ENCODE measurements at regions not wholly inside any gene's neighbourhood (a gene's known extent, or its start where the extent isn't known, plus 50 kb on each side); places are given as distances from the start of the nearest gene placed in this dataset.

GRCh38 chr5:2515180-2515764, 236.2 kb downstream of the IRX2 start:
- Mint-ChIP-seq H3K27me3 (no peaks in the 10 kb centered on the region), H3K4me1 (ENCODE audit: low read depth) (no peaks in the 10 kb centered on the region), H3K27ac (no peak overlapping the region), H3K4me3 (no peak overlapping the region), H3K9me3 (peaks cover under 1% of the 10 kb centered on the region), H3K36me3 (ENCODE audit: low read depth) (no peaks in the 10 kb centered on the region)
- intact Hi-C loops (cut with micrococcal nuclease): no loop called here

- Mint-ChIP-seq H3K27ac (no peak overlapping the region), H3K9me3 (peaks cover 9% of the 10 kb centered on the region), H3K4me3 (no peak overlapping the region), H3K4me1 (ENCODE audit: low read depth) (no peaks in the 10 kb centered on the region), H3K36me3 (ENCODE audit: low read depth) (no peaks in the 10 kb centered on the region), H3K27me3 (no peaks in the 10 kb centered on the region)
- intact Hi-C loops (cut with micrococcal nuclease): no loop called here
Observed at GRCh38 chr5:2514484-2514883, 237.0 kb downstream of the IRX2 start.

GRCh38 chr5:2511706-2512105, 239.8 kb downstream of the IRX2 start:
- Mint-ChIP-seq H3K9me3 (peaks cover 13% of the 10 kb centered on the region), H3K27me3 (no peaks in the 10 kb centered on the region), H3K27ac (no peak overlapping the region), H3K4me3 (no peak overlapping the region), H3K36me3 (ENCODE audit: low read depth) (no peaks in the 10 kb centered on the region), H3K4me1 (ENCODE audit: low read depth) (no peaks in the 10 kb centered on the region)
- intact Hi-C loops (cut with micrococcal nuclease): no loop called here

- Mint-ChIP-seq H3K36me3 (ENCODE audit: low read depth) (no peaks in the 10 kb centered on the region), H3K4me1 (ENCODE audit: low read depth) (no peaks in the 10 kb centered on the region), H3K9me3 (peaks cover 13% of the 10 kb centered on the region), H3K27me3 (no peaks in the 10 kb centered on the region), H3K27ac (no peak overlapping the region), H3K4me3 (no peak overlapping the region)
- intact Hi-C loops (cut with micrococcal nuclease): no loop called here
Observed at GRCh38 chr5:2511126-2511525, 240.4 kb downstream of the IRX2 start.

- no peak overlapping the region for H3K4me3 Mint-ChIP-seq
- H3K27me3 Mint-ChIP-seq: no peaks in the 10 kb centered on the region
- no peaks in the 10 kb centered on the region for H3K4me1 Mint-ChIP-seq (ENCODE audit: low read depth)
- intact Hi-C loops (cut with micrococcal nuclease): no loop called here
- H3K27ac Mint-ChIP-seq: no peak overlapping the region
- no peaks in the 10 kb centered on the region for H3K36me3 Mint-ChIP-seq (ENCODE audit: low read depth)
- H3K9me3 Mint-ChIP-seq: peaks cover 13% of the 10 kb centered on the region
Observed at GRCh38 chr5:2509527-2509926, 241.9 kb downstream of the IRX2 start.

GRCh38 chr5:2508514-2508913, 243.0 kb downstream of the IRX2 start:
- Mint-ChIP-seq H3K36me3 (ENCODE audit: low read depth) (no peaks in the 10 kb centered on the region), H3K4me1 (ENCODE audit: low read depth) (no peaks in the 10 kb centered on the region), H3K9me3 (peaks cover 17% of the 10 kb centered on the region), H3K27me3 (no peaks in the 10 kb centered on the region), H3K27ac (no peak overlapping the region), H3K4me3 (no peak overlapping the region)
- intact Hi-C loops (cut with micrococcal nuclease): no loop called here

- Mint-ChIP-seq H3K36me3 (ENCODE audit: low read depth) (no peaks in the 10 kb centered on the region), H3K4me3 (no peak overlapping the region), H3K9me3 (peaks cover 25% of the 10 kb centered on the region), H3K4me1 (ENCODE audit: low read depth) (no peaks in the 10 kb centered on the region), H3K27ac (no peak overlapping the region), H3K27me3 (no peaks in the 10 kb centered on the region)
- intact Hi-C loops (cut with micrococcal nuclease): no loop called here
Observed at GRCh38 chr5:2507611-2508010, 243.9 kb downstream of the IRX2 start.

GRCh38 chr5:2506603-2507002, 244.9 kb downstream of the IRX2 start:
- no peak overlapping the region for H3K27ac Mint-ChIP-seq

GRCh38 chr5:2505217-2505616, 246.3 kb downstream of the IRX2 start:
- Mint-ChIP-seq H3K9me3 (peaks cover 32% of the 10 kb centered on the region), H3K36me3 (ENCODE audit: low read depth) (no peaks in the 10 kb centered on the region), H3K4me3 (no peak overlapping the region), H3K27ac (no peak overlapping the region), H3K27me3 (no peaks in the 10 kb centered on the region), H3K4me1 (ENCODE audit: low read depth) (no peaks in the 10 kb centered on the region)
- intact Hi-C loops (cut with micrococcal nuclease): no loop called here

More at GRCh38 chr5:2506603-2507002, 244.9 kb downstream of the IRX2 start:
- Mint-ChIP-seq H3K27me3 (no peaks in the 10 kb centered on the region), H3K4me1 (ENCODE audit: low read depth) (no peaks in the 10 kb centered on the region), H3K36me3 (ENCODE audit: low read depth) (no peaks in the 10 kb centered on the region), H3K9me3 (peaks cover 25% of the 10 kb centered on the region), H3K4me3 (no peak overlapping the region)
- intact Hi-C loops (cut with micrococcal nuclease): no loop called here

- H3K36me3 Mint-ChIP-seq (ENCODE audit: low read depth): no peaks in the 10 kb centered on the region
- H3K9me3 Mint-ChIP-seq: peaks cover 20% of the 10 kb centered on the region
- H3K27me3 Mint-ChIP-seq: no peaks in the 10 kb centered on the region
- no peak overlapping the region for H3K27ac Mint-ChIP-seq
- no peak overlapping the region for H3K4me3 Mint-ChIP-seq
- H3K4me1 Mint-ChIP-seq (ENCODE audit: low read depth): no peaks in the 10 kb centered on the region
- intact Hi-C loops (cut with micrococcal nuclease): no loop called here
Observed at GRCh38 chr5:2502970-2503594, 248.4 kb downstream of the IRX2 start.

GRCh38 chr5:2499917-2500316, 251.6 kb downstream of the IRX2 start:
- Mint-ChIP-seq H3K27me3 (no peaks in the 10 kb centered on the region), H3K4me3 (no peak overlapping the region), H3K27ac (no peak overlapping the region), H3K9me3 (peaks cover 35% of the 10 kb centered on the region), H3K36me3 (ENCODE audit: low read depth) (no peaks in the 10 kb centered on the region), H3K4me1 (ENCODE audit: low read depth) (no peaks in the 10 kb centered on the region)
- intact Hi-C loops (cut with micrococcal nuclease): no loop called here

GRCh38 chr5:2496891-2497290, 254.6 kb downstream of the IRX2 start:
- no peak overlapping the region for H3K4me3 Mint-ChIP-seq
- intact Hi-C loops (cut with micrococcal nuclease): no loop called here
- H3K4me1 Mint-ChIP-seq (ENCODE audit: low read depth): no peaks in the 10 kb centered on the region
- peaks cover 25% of the 10 kb centered on the region for H3K9me3 Mint-ChIP-seq
- no peak overlapping the region for H3K27ac Mint-ChIP-seq
- no peaks in the 10 kb centered on the region for H3K27me3 Mint-ChIP-seq
- no peaks in the 10 kb centered on the region for H3K36me3 Mint-ChIP-seq (ENCODE audit: low read depth)

GRCh38 chr5:2496126-2496525, 255.4 kb downstream of the IRX2 start:
- H3K36me3 Mint-ChIP-seq (ENCODE audit: low read depth): no peaks in the 10 kb centered on the region
- intact Hi-C loops (cut with micrococcal nuclease): no loop called here
- H3K4me3 Mint-ChIP-seq: no peak overlapping the region
- H3K4me1 Mint-ChIP-seq (ENCODE audit: low read depth): no peaks in the 10 kb centered on the region
- no peak overlapping the region for H3K27ac Mint-ChIP-seq
- H3K9me3 Mint-ChIP-seq: peaks cover 25% of the 10 kb centered on the region
- H3K27me3 Mint-ChIP-seq: no peaks in the 10 kb centered on the region

- Mint-ChIP-seq H3K9me3 (peaks cover 17% of the 10 kb centered on the region), H3K36me3 (ENCODE audit: low read depth) (no peaks in the 10 kb centered on the region), H3K27me3 (no peaks in the 10 kb centered on the region), H3K27ac (no peak overlapping the region), H3K4me3 (no peak overlapping the region), H3K4me1 (ENCODE audit: low read depth) (no peaks in the 10 kb centered on the region)
- intact Hi-C loops (cut with micrococcal nuclease): no loop called here
Observed at GRCh38 chr5:2493356-2493755, 258.1 kb downstream of the IRX2 start.

- Mint-ChIP-seq H3K4me3 (no peak overlapping the region), H3K36me3 (ENCODE audit: low read depth) (no peaks in the 10 kb centered on the region), H3K9me3 (peaks cover 21% of the 10 kb centered on the region), H3K27me3 (no peaks in the 10 kb centered on the region), H3K4me1 (ENCODE audit: low read depth) (no peaks in the 10 kb centered on the region), H3K27ac (no peak overlapping the region)
- intact Hi-C loops (cut with micrococcal nuclease): no loop called here
Observed at GRCh38 chr5:2492476-2492875, 259.0 kb downstream of the IRX2 start.
